PC-9 (cell line): ENCODE measurements at regions not wholly inside any gene's neighbourhood (a gene's known extent, or its start where the extent isn't known, plus 50 kb on each side); places are given as distances from the start of the nearest gene placed in this dataset.

Source experiments
- EZH2 ChIP-seq: fragments of 200-600 bp; sonication (generic); IDR thresholded peaks from 2 replicates; pipeline ENCODE4 v1.8.0; 2017; ENCODE audit warnings: antibody characterized with exemption, low read depth
- TF ChIP-seq, protein P1 (sequence below): fragments of 200-600 bp; sonication (generic); conservative IDR thresholded peaks from 2 replicates; pipeline ENCODE4 v1.6.1; 2017; ENCODE audit warnings: mixed run types, antibody characterized with exemption, mild to moderate bottlenecking, moderate library complexity

DNA sequence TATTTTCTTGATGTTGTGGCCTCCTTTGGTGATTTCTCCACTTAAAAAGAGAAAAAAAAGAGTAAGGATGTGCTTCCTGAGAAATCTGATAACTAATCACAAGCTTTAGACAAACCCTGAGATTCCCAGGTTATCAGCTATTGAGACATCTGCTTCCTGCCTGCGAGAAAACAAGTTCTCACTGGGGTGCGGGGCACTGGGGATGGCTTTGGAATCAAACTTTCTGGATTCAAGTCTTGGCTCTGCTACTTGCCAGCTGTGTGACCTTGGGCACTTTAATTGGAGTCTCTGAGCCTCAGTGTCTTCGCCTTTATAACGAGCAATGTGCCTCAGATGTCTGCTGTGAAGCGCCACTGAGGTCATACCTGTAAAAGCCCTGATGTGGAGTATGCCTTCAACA is 152.5 kb upstream of the NAV2 start:
- TF ChIP-seq, protein P1, sequence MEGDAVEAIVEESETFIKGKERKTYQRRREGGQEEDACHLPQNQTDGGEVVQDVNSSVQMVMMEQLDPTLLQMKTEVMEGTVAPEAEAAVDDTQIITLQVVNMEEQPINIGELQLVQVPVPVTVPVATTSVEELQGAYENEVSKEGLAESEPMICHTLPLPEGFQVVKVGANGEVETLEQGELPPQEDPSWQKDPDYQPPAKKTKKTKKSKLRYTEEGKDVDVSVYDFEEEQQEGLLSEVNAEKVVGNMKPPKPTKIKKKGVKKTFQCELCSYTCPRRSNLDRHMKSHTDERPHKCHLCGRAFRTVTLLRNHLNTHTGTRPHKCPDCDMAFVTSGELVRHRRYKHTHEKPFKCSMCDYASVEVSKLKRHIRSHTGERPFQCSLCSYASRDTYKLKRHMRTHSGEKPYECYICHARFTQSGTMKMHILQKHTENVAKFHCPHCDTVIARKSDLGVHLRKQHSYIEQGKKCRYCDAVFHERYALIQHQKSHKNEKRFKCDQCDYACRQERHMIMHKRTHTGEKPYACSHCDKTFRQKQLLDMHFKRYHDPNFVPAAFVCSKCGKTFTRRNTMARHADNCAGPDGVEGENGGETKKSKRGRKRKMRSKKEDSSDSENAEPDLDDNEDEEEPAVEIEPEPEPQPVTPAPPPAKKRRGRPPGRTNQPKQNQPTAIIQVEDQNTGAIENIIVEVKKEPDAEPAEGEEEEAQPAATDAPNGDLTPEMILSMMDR: no peak
- TF ChIP-seq EZH2: no peak
